Fibroblast of the aortic adventitia (primary cell): ENCODE measurements at regions not wholly inside any gene's neighbourhood (a gene's known extent, or its start where the extent isn't known, plus 50 kb on each side); places are given as distances from the start of the nearest gene placed in this dataset.
A peak's percentile ranks its signal among the peaks of the same experiment; 100 is the strongest.

ENCODE experiments used
- DNase-seq: peaks from one replicate; pipeline ENCODE4 v3.0.0-alpha.2; 2010; ENCODE audit warnings: low read depth
- H3K4me3 ChIP-seq: 2 replicates; pipeline ENCODE4 v1.5.1; 2011; ENCODE audit warnings: low read depth, mild to moderate bottlenecking, control low read depth, low read length, moderate library complexity
- TF ChIP-seq, protein P1 (sequence below): IDR thresholded peaks from 2 replicates; pipeline ENCODE4 v1.5.1; 2011; ENCODE audit warnings: mild to moderate bottlenecking, low read length, control low read depth, inconsistent platforms; ENCODE audit not compliant: insufficient read depth

GRCh38 chr13:72315312-72315711 lies 412.1 kb downstream of the MZT1 start:
- TF ChIP-seq, protein P1, sequence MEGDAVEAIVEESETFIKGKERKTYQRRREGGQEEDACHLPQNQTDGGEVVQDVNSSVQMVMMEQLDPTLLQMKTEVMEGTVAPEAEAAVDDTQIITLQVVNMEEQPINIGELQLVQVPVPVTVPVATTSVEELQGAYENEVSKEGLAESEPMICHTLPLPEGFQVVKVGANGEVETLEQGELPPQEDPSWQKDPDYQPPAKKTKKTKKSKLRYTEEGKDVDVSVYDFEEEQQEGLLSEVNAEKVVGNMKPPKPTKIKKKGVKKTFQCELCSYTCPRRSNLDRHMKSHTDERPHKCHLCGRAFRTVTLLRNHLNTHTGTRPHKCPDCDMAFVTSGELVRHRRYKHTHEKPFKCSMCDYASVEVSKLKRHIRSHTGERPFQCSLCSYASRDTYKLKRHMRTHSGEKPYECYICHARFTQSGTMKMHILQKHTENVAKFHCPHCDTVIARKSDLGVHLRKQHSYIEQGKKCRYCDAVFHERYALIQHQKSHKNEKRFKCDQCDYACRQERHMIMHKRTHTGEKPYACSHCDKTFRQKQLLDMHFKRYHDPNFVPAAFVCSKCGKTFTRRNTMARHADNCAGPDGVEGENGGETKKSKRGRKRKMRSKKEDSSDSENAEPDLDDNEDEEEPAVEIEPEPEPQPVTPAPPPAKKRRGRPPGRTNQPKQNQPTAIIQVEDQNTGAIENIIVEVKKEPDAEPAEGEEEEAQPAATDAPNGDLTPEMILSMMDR = no peak
- no peak for DNase-seq
- H3K4me3 ChIP-seq = no peak overlapping the region

- H3K4me3 ChIP-seq = no peak overlapping the region
- TF ChIP-seq, protein P1 = no peak
- no peak for DNase-seq
Measured at GRCh38 chr13:72314210-72314609, 413.2 kb downstream of the MZT1 start.

DNA sequence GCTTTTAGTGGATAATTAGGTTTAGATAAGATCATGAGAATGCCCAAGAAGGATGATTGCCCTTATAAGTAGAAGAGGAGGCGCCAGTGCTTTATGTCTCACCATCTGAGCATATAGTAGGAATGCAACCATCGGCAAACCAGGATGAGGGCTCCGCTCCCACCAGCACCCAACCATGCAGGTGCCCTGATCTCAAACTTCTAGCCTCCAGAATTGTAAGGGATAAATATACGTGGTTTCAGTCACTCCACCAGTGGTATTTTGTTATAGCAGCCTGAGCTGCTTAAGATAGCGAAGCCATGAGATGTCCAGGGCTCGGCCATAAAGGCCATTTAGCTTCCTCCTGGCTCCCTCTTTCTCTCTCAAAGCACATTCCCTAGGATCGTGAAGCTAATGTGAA lies 413.9 kb downstream of the MZT1 start:
- DNase-seq = no peak
- TF ChIP-seq, protein P1 = no peak
- H3K4me3 ChIP-seq = no peak overlapping the region

DNA sequence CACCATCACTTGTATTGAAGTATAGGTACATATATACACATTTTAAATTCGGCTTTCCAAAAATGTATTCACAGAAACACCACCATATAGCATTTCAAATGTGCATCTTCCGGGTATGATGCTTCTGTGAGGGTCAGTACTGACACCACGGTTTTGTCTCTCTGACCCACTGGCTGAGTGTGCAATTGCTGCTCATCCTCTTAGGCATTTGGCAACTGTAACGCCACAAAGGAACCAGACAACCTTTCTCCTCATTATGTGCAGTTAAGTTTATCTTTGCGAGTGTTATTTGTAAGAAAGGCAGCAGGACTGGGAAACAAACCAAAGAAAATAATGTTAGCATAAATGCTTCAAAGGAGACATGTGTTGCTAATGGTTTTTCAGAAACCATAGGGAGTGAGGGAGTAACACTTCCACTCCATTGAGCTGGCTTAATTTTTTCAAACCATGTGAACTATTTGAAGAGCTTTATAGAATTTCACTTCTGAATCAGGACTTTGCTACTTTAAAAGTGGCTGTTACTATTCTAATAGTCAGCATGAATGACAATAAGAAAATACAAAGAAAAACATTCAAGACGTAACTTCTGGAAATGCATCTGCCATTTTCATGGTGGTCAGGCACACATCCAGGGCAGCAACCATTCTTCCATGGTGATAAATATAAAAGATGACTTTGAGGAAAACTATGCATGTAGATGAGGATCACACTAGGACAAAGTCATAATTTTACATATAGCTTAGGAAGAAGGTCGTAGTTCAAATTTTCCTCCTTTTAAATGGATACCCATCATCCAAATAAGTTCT lies 423.3 kb downstream of the MZT1 start:
- TF ChIP-seq, protein P1 = no peak
- DNase-seq = peak; percentile 8
- H3K4me3 ChIP-seq = no peak overlapping the region

DNA sequence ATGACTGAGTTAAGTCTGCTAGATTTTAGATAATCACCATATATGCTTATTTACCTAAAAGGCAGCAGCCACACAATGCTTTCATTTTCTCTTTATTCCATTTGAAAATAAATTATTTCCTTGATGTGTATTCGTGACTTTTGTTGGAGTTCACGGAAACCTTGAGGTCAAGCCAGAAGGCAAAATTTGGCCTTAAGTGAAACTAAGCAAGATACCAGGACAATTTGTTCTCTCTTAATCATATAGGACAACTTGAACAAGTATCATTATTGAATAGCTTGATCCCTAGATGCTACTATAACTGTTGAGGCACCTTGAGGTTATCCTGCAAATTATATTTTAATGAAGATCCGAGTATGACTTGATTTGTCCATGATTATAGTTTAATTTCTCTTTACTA lies 429.2 kb upstream of the DACH1 start:
- H3K4me3 ChIP-seq = no peak overlapping the region
- TF ChIP-seq, protein P1 = no peak
- no peak for DNase-seq

DNA sequence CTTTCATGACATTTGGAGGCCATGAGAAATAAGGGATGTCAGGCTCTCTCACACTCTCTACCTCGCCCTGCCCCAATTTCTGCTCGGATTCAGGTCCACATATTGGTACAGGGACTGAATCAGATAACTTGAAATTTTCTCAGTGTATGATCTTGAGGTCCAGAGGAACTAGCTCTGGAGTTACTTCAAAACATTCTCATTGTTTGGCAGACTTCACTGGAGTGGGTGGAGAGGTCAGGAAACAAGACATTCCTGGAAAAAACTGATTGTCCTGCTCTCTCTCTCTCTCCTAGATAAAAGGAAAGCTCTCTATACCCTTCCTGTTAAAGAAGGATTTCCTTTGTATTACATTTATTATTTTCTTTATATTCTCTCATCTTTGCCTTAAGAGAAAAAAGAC lies 428.1 kb upstream of the DACH1 start:
- DNase-seq = peak; percentile 20
- H3K4me3 ChIP-seq = no peak overlapping the region
- TF ChIP-seq, protein P1 = no peak

DNA sequence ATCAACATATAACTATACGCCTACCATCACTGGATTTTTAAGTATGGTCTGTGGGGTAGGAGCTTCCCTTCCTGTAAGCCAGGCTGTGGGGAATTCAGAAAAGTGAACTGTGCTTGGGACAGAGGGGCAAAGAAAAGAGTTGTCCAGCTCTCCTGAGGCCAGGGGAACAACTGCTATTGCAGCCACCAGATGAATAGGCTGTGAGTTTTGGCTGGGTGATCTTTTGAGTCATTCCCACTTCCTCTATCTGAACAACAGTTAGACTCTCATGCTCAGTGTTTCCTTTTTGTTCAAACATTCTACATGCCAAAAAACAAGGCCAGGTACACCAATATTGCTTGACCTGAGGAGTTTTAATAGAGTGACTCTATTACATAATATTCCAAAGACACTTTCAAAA lies 426.2 kb upstream of the DACH1 start:
- TF ChIP-seq, protein P1 = no peak

More for the DNA sequence above, 426.2 kb upstream of the DACH1 start:
- no peak for DNase-seq
- H3K4me3 ChIP-seq = no peak overlapping the region
